Esophagus squamous epithelium (tissue), 5 donors: ENCODE measurements at regions not wholly inside any gene's neighbourhood (a gene's known extent, or its start where the extent isn't known, plus 50 kb on each side); places are given as distances from the start of the nearest gene placed in this dataset.

ENCODE experiments used
- DNase-seq: peaks from one replicate; lab custom pipeline; 2025; lab: John Stamatoyannopoulos, UW
- H3K27ac ChIP-seq, 4 donors: fragments of 200-600 bp; sonication (generic); one replicate each; pipeline ENCODE4 v1.5.1; 2016 to 2019; ENCODE audit warnings: mild to moderate bottlenecking in 1 of 4
- H3K27me3 ChIP-seq, 4 donors: fragments of 200-600 bp; sonication (generic); 1 replicate in 3 of 4; 2 replicates in 1 of 4; pipeline versions ENCODE4 v1.5.1 to v1.6.0; 2017 to 2021; ENCODE audit warnings: antibody characterized with exemption in 1 of 4
- H3K36me3 ChIP-seq, 3 donors: fragments of 200-600 bp; sonication (generic); one replicate each; pipeline ENCODE4 v1.5.1; 2016 to 2019
- H3K4me1 ChIP-seq, 3 donors: fragments of 200-600 bp; sonication (generic); one replicate each; pipeline ENCODE4 v1.5.1; 2017 to 2019
- H3K4me3 ChIP-seq, 4 donors: fragments of 200-600 bp; sonication (generic); 1 replicate in 3 of 4; 2 replicates in 1 of 4; pipeline ENCODE4 v1.5.1; 2016 to 2019; ENCODE audit warnings: mild to moderate bottlenecking in 2 of 4, moderate library complexity in 1 of 4
- H3K9me3 ChIP-seq, 3 donors: fragments of 200-600 bp; sonication (generic); one replicate each; pipeline ENCODE4 v1.5.1; 2016 to 2019
- CTCF ChIP-seq, 6 experiments: fragments of 450-650 bp in 4 of 6; fragments of 200-600 bp in 2 of 6; sonication (generic) in 2 of 6; IDR thresholded peaks; one replicate each; pipeline ENCODE4 v1.5.1; 2016 to 2019; ENCODE audit warnings: antibody characterized with exemption in 6 of 6, mild to moderate bottlenecking in 4 of 6, moderate library complexity in 4 of 6
- POLR2A ChIP-seq, 4 donors: fragments of 450-650 bp; IDR thresholded peaks; one replicate each; pipeline ENCODE4 v1.6.1; 2017; ENCODE audit warnings: antibody characterized with exemption in 4 of 4, mild to moderate bottlenecking in 4 of 4, moderate library complexity in 3 of 4
- WGBS, 2 donors: methylation state at CpG; one replicate each; pipeline ENCODE4 v1.1.5; 2018; 5-methylcytosine and 5-hydroxymethylcytosine counted together
- intact Hi-C: fragments of 100-400 bp; cut with DNase I; formaldehyde crosslinking; loops from one replicate; pipeline ENCODE4 v1.15.0; 2022
- donor health status: DM: yes; HTN: yes; CAD: no.

- Histone ChIP-seq H3K9me3 (no peaks in the 10 kb centered on the region), H3K4me3 (no peak overlapping the region), H3K4me1 (peaks cover 0 to 4% (median 0%) of the 10 kb centered on the region in 3 donors), H3K27ac (no peak overlapping the region), H3K27me3 (no peaks in the 10 kb centered on the region), H3K36me3 (no peaks in the 10 kb centered on the region)
- 55 to 73% methylated on average over 2 of the region's 2 CpGs for WGBS, 2 donors
- DNase-seq, result no peak
- intact Hi-C loops, result no loop called here
- no peak for TF ChIP-seq CTCF (IDR thresholded peaks at IDR 0.05)
- no peak for TF ChIP-seq POLR2A (IDR thresholded peaks at IDR 0.05)
These were observed 392.5 kb upstream of the ATP11B start for GRCh38 chr3:182400838-182401237.

GRCh38 chr3:182404031-182404430 is 389.3 kb upstream of the ATP11B start:
- no peak overlapping the region for H3K27ac ChIP-seq
- no peak for DNase-seq
- no peak overlapping the region for H3K4me3 ChIP-seq
- H3K27me3 ChIP-seq, result no peaks in the 10 kb centered on the region
- no peaks in the 10 kb centered on the region for H3K36me3 ChIP-seq
- no peak for TF ChIP-seq POLR2A (IDR thresholded peaks at IDR 0.05)
- no peak for TF ChIP-seq CTCF (IDR thresholded peaks at IDR 0.05)
- intact Hi-C loops, result no loop called here
- WGBS, 2 donors, result 76 to 78% methylated on average over 2 of the region's 2 CpGs
- H3K9me3 ChIP-seq, result no peaks in the 10 kb centered on the region
- peaks cover 0 to 9% (median 0%) of the 10 kb centered on the region in 3 donors for H3K4me1 ChIP-seq

- DNase-seq, result no peak
- TF ChIP-seq POLR2A (IDR thresholded peaks at IDR 0.05), result no peak
- TF ChIP-seq CTCF (IDR thresholded peaks at IDR 0.05), result no peak
- H3K4me3 ChIP-seq, result no peak overlapping the region
- H3K4me1 ChIP-seq, result peaks cover 0 to 9% (median 0%) of the 10 kb centered on the region in 3 donors
- no peaks in the 10 kb centered on the region for H3K27me3 ChIP-seq
- no peaks in the 10 kb centered on the region for H3K36me3 ChIP-seq
- WGBS, 2 donors, result 31 to 37% methylated on average over 2 of the region's 2 CpGs
- no peaks in the 10 kb centered on the region for H3K9me3 ChIP-seq
- no peak overlapping the region for H3K27ac ChIP-seq
- intact Hi-C loops, result no loop called here
These were observed 387.5 kb upstream of the ATP11B start for GRCh38 chr3:182405759-182406158.

GRCh38 chr3:182406786-182407185 is 386.5 kb upstream of the ATP11B start:
- 70 to 82% methylated on average over 4 of the region's 4 CpGs for WGBS, 2 donors
- intact Hi-C loops, result no loop called here

GRCh38 chr3:182410051-182410450 is 383.3 kb upstream of the ATP11B start:
- H3K4me3 ChIP-seq, result no peak overlapping the region
- H3K36me3 ChIP-seq, result no peaks in the 10 kb centered on the region
- no peaks in the 10 kb centered on the region for H3K27me3 ChIP-seq
- no peak overlapping the region for H3K27ac ChIP-seq
- peaks cover 0 to 19% (median 0%) of the 10 kb centered on the region in 3 donors for H3K4me1 ChIP-seq
- intact Hi-C loops, result no loop called here
- no peaks in the 10 kb centered on the region for H3K9me3 ChIP-seq
- TF ChIP-seq CTCF (IDR thresholded peaks at IDR 0.05), result no peak
- WGBS, 2 donors, result 34 to 40% methylated on average over 5 of the region's 5 CpGs
- no peak for DNase-seq

More at GRCh38 chr3:182406786-182407185, 386.5 kb upstream of the ATP11B start:
- no peak overlapping the region for H3K4me3 ChIP-seq
- H3K36me3 ChIP-seq, result no peaks in the 10 kb centered on the region
- DNase-seq, result no peak
- no peaks in the 10 kb centered on the region for H3K27me3 ChIP-seq
- peaks cover 0 to 11% (median 0%) of the 10 kb centered on the region in 3 donors for H3K4me1 ChIP-seq
- no peak overlapping the region for H3K27ac ChIP-seq
- TF ChIP-seq POLR2A (IDR thresholded peaks at IDR 0.05) (no peak), CTCF (IDR thresholded peaks at IDR 0.05) (no peak)
- H3K9me3 ChIP-seq, result no peaks in the 10 kb centered on the region
